Smooth muscle cell (in vitro differentiated cells): ENCODE measurements at regions not wholly inside any gene's neighbourhood (a gene's known extent, or its start where the extent isn't known, plus 50 kb on each side); places are given as distances from the start of the nearest gene placed in this dataset.

ENCODE experiments used
- DNase-seq: peaks from one replicate; lab custom pipeline; 2025; ENCODE audit not compliant: unreplicated experiment; lab: John Stamatoyannopoulos, UW
- H2AFZ ChIP-seq: fragments of 200-600 bp; sonication (generic); 2 replicates; pipeline ENCODE4 v1.6.0; 2016; ENCODE audit warnings: antibody characterized with exemption, low read depth, mild to moderate bottlenecking
- H3F3A ChIP-seq: fragments of 200-600 bp; sonication (generic); 2 replicates; pipeline ENCODE4 v1.6.0; 2017; ENCODE audit warnings: antibody characterized with exemption, low read depth
- H3K27ac ChIP-seq: fragments of 200-600 bp; sonication (generic); 2 replicates; pipeline ENCODE4 v1.5.1; 2016; ENCODE audit warnings: low read depth, mild to moderate bottlenecking
- H3K27me3 ChIP-seq: fragments of 200-600 bp; sonication (generic); 2 replicates; pipeline ENCODE4 v1.6.1; 2016; ENCODE audit warnings: low read depth, mild to moderate bottlenecking
- H3K36me3 ChIP-seq: fragments of 200-600 bp; sonication (generic); 2 replicates; pipeline ENCODE4 v1.5.1; 2016; ENCODE audit warnings: low read depth
- H3K4me1 ChIP-seq: fragments of 200-600 bp; sonication (generic); 2 replicates; pipeline ENCODE4 v1.5.1; 2016; ENCODE audit warnings: low read depth
- H3K4me2 ChIP-seq: fragments of 200-600 bp; sonication (generic); 2 replicates; pipeline ENCODE4 v1.6.0; 2016; ENCODE audit warnings: mild to moderate bottlenecking
- H3K4me3 ChIP-seq: fragments of 200-600 bp; sonication (generic); 2 replicates; pipeline ENCODE4 v1.5.1; 2016; ENCODE audit warnings: mild to moderate bottlenecking
- H3K79me2 ChIP-seq: fragments of 200-600 bp; sonication (generic); 2 replicates; pipeline ENCODE4 v1.6.0; 2016; ENCODE audit warnings: low read depth, mild to moderate bottlenecking
- H3K9ac ChIP-seq: fragments of 200-600 bp; sonication (generic); 2 replicates; pipeline ENCODE4 v1.6.0; 2016; ENCODE audit warnings: low read depth
- H3K9me3 ChIP-seq: fragments of 200-600 bp; sonication (generic); replicated peaks from 2 replicates; pipeline ENCODE4 v1.5.1; 2016; ENCODE audit warnings: low read depth
- H4K20me1 ChIP-seq: fragments of 200-600 bp; sonication (generic); 2 replicates; pipeline ENCODE4 v1.6.0; 2016; ENCODE audit warnings: low read depth
- CTCF ChIP-seq: fragments of 200-600 bp; sonication (generic); IDR thresholded peaks from 2 replicates; pipeline ENCODE4 v1.5.1; 2017; ENCODE audit warnings: borderline replicate concordance, mild to moderate bottlenecking, antibody characterized with exemption; ENCODE audit not compliant: insufficient read depth, poor library complexity, severe bottlenecking
- WGBS: methylation state at CpG from one replicate; pipeline ENCODE4 v1.1.7; 2016; ENCODE audit warnings: low lambda C conversion rate; 5-methylcytosine and 5-hydroxymethylcytosine counted together

- no peak overlapping the region for H3K27ac ChIP-seq
- H3K4me1 ChIP-seq: no peaks in the 10 kb centered on the region
- no peaks in the 10 kb centered on the region for H3K36me3 ChIP-seq
- H3F3A ChIP-seq: no peaks in the 10 kb centered on the region
- H3K4me2 ChIP-seq: no peak overlapping the region
- no peak overlapping the region for H3K4me3 ChIP-seq
- H3K9me3 ChIP-seq: no peaks in the 10 kb centered on the region
- H3K79me2 ChIP-seq: no peaks in the 10 kb centered on the region
- H3K9ac ChIP-seq: no peak overlapping the region
- no peaks in the 10 kb centered on the region for H4K20me1 ChIP-seq
- peaks cover 30% of the 10 kb centered on the region for H3K27me3 ChIP-seq
- no peak for TF ChIP-seq CTCF
- no peak overlapping the region for H2AFZ ChIP-seq
- 90% methylated on average over 7 of the region's 7 CpGs for WGBS
- DNase-seq: no peak
Measured at GRCh38 chr7:35523292-35523691, 171.6 kb downstream of the HERPUD2 start.

DNA sequence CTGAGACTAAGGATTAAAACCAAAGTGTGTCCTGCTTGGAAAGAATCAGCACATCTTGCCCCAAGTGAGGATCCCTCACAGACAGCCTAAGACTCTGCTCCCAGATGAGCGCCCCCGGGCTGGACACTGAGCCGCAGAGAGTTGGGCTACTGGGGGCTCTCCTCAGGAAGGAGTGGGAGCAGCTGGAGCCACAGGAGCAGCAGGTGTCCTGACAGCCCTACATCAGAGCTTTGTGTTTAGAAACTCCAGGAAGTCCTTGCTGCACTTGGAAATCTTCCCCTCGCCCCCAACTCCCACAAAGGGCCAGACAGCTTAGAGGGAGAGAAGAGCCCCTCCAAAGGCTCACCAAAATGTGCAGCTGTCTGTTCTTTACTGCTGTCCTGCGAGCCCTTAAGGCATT lies 172.2 kb downstream of the HERPUD2 start:
- WGBS: 76% methylated on average over 4 of the region's 5 CpGs
- TF ChIP-seq CTCF: no peak

GRCh38 chr7:35521941-35522340 lies 173.0 kb downstream of the HERPUD2 start:
- TF ChIP-seq CTCF: no peak
- Histone ChIP-seq H4K20me1 (no peaks in the 10 kb centered on the region), H3K36me3 (no peaks in the 10 kb centered on the region), H3K27ac (no peak overlapping the region), H2AFZ (no peak overlapping the region), H3K4me1 (no peaks in the 10 kb centered on the region), H3K9me3 (no peaks in the 10 kb centered on the region), H3F3A (no peaks in the 10 kb centered on the region), H3K79me2 (no peaks in the 10 kb centered on the region), H3K9ac (no peak overlapping the region), H3K4me3 (no peak overlapping the region), H3K4me2 (no peak overlapping the region), H3K27me3 (peaks cover 20% of the 10 kb centered on the region)
- WGBS: 71% methylated on average over 3 of the region's 3 CpGs
- no peak for DNase-seq

More for the DNA sequence above, 172.2 kb downstream of the HERPUD2 start:
- H3K9ac ChIP-seq: no peak overlapping the region
- no peak overlapping the region for H3K27ac ChIP-seq
- H3F3A ChIP-seq: no peaks in the 10 kb centered on the region
- H2AFZ ChIP-seq: no peak overlapping the region
- H3K4me3 ChIP-seq: no peak overlapping the region
- H3K36me3 ChIP-seq: no peaks in the 10 kb centered on the region
- no peaks in the 10 kb centered on the region for H4K20me1 ChIP-seq
- no peak overlapping the region for H3K4me2 ChIP-seq
- no peaks in the 10 kb centered on the region for H3K79me2 ChIP-seq
- H3K9me3 ChIP-seq: no peaks in the 10 kb centered on the region
- no peak for DNase-seq
- H3K4me1 ChIP-seq: no peaks in the 10 kb centered on the region
- H3K27me3 ChIP-seq: peaks cover 28% of the 10 kb centered on the region

GRCh38 chr7:35520810-35521625 lies 173.9 kb downstream of the HERPUD2 start:
- H3K79me2 ChIP-seq: no peaks in the 10 kb centered on the region
- no peaks in the 10 kb centered on the region for H3K4me1 ChIP-seq
- H3K36me3 ChIP-seq: no peaks in the 10 kb centered on the region
- no peak overlapping the region for H3K4me3 ChIP-seq
- H2AFZ ChIP-seq: no peak overlapping the region
- no peaks in the 10 kb centered on the region for H4K20me1 ChIP-seq
- no peaks in the 10 kb centered on the region for H3K9me3 ChIP-seq
- H3K27ac ChIP-seq: no peak overlapping the region
- 73% methylated on average over 5 of the region's 5 CpGs for WGBS
- TF ChIP-seq CTCF: no peak
- no peak overlapping the region for H3K9ac ChIP-seq
- H3K27me3 ChIP-seq: peaks cover 17% of the 10 kb centered on the region
- no peaks in the 10 kb centered on the region for H3F3A ChIP-seq
- H3K4me2 ChIP-seq: no peak overlapping the region
- DNase-seq: no peak
